H9 (cell line): ENCODE measurements at regions not wholly inside any gene's neighbourhood (a gene's known extent, or its start where the extent isn't known, plus 50 kb on each side); places are given as distances from the start of the nearest gene placed in this dataset.

Experiments
- DNase-seq: peaks from one replicate; pipeline ENCODE4 v3.0.0-alpha.2; 2017
- H2AFZ ChIP-seq: one replicate; pipeline ENCODE4 v1.6.1; 2013; ENCODE audit warnings: mild to moderate bottlenecking, low read length, control low read depth, moderate library complexity
- H2AK5ac ChIP-seq: 2 replicates; pipeline ENCODE4 v1.6.1; 2013; ENCODE audit warnings: low read length, control low read depth, mixed read lengths; ENCODE audit not compliant: insufficient read length
- H2BK120ac ChIP-seq: one replicate; pipeline ENCODE4 v1.6.1; 2013; ENCODE audit warnings: low read depth, mild to moderate bottlenecking, low read length, control low read depth, inconsistent platforms; ENCODE audit not compliant: poor library complexity, severe bottlenecking
- H2BK12ac ChIP-seq: 2 replicates; pipeline ENCODE4 v1.6.1; 2013; ENCODE audit warnings: low read length, control low read depth, mixed read lengths, low read depth; ENCODE audit not compliant: insufficient read length
- H2BK15ac ChIP-seq: 2 replicates; pipeline ENCODE4 v1.6.1; 2013; ENCODE audit warnings: low read depth, low read length, control low read depth
- H2BK20ac ChIP-seq: one replicate; pipeline ENCODE4 v1.6.1; 2013; ENCODE audit warnings: low read depth, mild to moderate bottlenecking, low read length, control low read depth, inconsistent platforms; ENCODE audit not compliant: poor library complexity, severe bottlenecking
- H2BK5ac ChIP-seq: 2 replicates; pipeline ENCODE4 v1.6.1; 2013; ENCODE audit warnings: low read length, control low read depth, mixed read lengths; ENCODE audit not compliant: insufficient read length
- H3K14ac ChIP-seq: 2 replicates; pipeline ENCODE4 v1.6.1; 2013; ENCODE audit warnings: low read length, control low read depth; ENCODE audit not compliant: insufficient read depth
- H3K18ac ChIP-seq: 2 replicates; pipeline ENCODE4 v1.6.1; 2013; ENCODE audit warnings: low read depth, mild to moderate bottlenecking, mixed read lengths, low read length, control low read depth; ENCODE audit not compliant: insufficient read length
- H3K23ac ChIP-seq: 2 replicates; pipeline ENCODE4 v1.6.1; 2013; ENCODE audit warnings: low read length, control low read depth, mixed read lengths, low read depth; ENCODE audit not compliant: insufficient read length
- H3K23me2 ChIP-seq: 2 replicates; pipeline ENCODE4 v1.6.1; 2013; ENCODE audit warnings: low read depth, mild to moderate bottlenecking, mixed read lengths, low read length, control low read depth; ENCODE audit not compliant: insufficient read length, poor library complexity, severe bottlenecking
- H3K27ac ChIP-seq: 2 replicates; pipeline ENCODE4 v1.5.1; 2013; ENCODE audit warnings: low read length, control low read depth, mixed read lengths, low read depth; ENCODE audit not compliant: insufficient read length
- H3K27me3 ChIP-seq: 2 replicates; pipeline ENCODE4 v1.6.1; 2013; ENCODE audit warnings: low read length, control low read depth, inconsistent platforms; ENCODE audit not compliant: insufficient read depth
- H3K4ac ChIP-seq: 2 replicates; pipeline ENCODE4 v1.6.1; 2013; ENCODE audit warnings: low read depth, mild to moderate bottlenecking, control low read depth, inconsistent platforms, low read length, moderate library complexity
- H3K4me1 ChIP-seq: 2 replicates; pipeline ENCODE4 v1.6.1; 2013; ENCODE audit warnings: low read length, control low read depth, inconsistent platforms; ENCODE audit not compliant: insufficient read depth
- H3K4me2 ChIP-seq: 2 replicates; pipeline ENCODE4 v1.6.1; 2013; ENCODE audit warnings: low read length, control low read depth, mixed read lengths; ENCODE audit not compliant: insufficient read length, insufficient read depth
- H3K56ac ChIP-seq: 2 replicates; pipeline ENCODE4 v1.6.1; 2013; ENCODE audit warnings: low read depth, mild to moderate bottlenecking, mixed read lengths, low read length, control low read depth; ENCODE audit not compliant: insufficient read length
- H3K79me1 ChIP-seq: 2 replicates; pipeline ENCODE4 v1.6.1; 2013; ENCODE audit warnings: low read depth, mild to moderate bottlenecking, moderate library complexity, low read length, control low read depth, inconsistent platforms; ENCODE audit not compliant: insufficient read depth, poor library complexity, severe bottlenecking
- H3K79me2 ChIP-seq: 2 replicates; pipeline ENCODE4 v1.6.1; 2013; ENCODE audit warnings: low read length, control low read depth, inconsistent platforms; ENCODE audit not compliant: insufficient read depth
- H3K9ac ChIP-seq: 2 replicates; pipeline ENCODE4 v1.6.1; 2013; ENCODE audit warnings: low read length, control low read depth, mixed read lengths; ENCODE audit not compliant: insufficient read length; ENCODE audit errors: extremely low read depth
- H3K9me3 ChIP-seq: one replicate; pipeline ENCODE4 v1.6.1; 2013; ENCODE audit warnings: low read depth, low read length, inconsistent platforms; ENCODE audit not compliant: control insufficient read depth
- H3T11ph ChIP-seq: one replicate; pipeline ENCODE4 v1.6.1; 2013; ENCODE audit warnings: mild to moderate bottlenecking, low read length, control low read depth, inconsistent platforms
- H4K20me1 ChIP-seq: one replicate; pipeline ENCODE4 v1.6.1; 2013; ENCODE audit not compliant: control insufficient read depth, insufficient read length, insufficient read depth
- H4K5ac ChIP-seq: 2 replicates; pipeline ENCODE4 v1.6.1; 2013; ENCODE audit warnings: low read depth, mild to moderate bottlenecking, mixed read lengths, low read length, control low read depth; ENCODE audit not compliant: insufficient read length
- H4K8ac ChIP-seq: replicated peaks from 2 replicates; pipeline ENCODE4 v1.6.1; 2013; ENCODE audit warnings: low read length, control low read depth, mixed read lengths, low read depth; ENCODE audit not compliant: insufficient read length
- H4K91ac ChIP-seq: 2 replicates; pipeline ENCODE4 v1.6.1; 2013; ENCODE audit warnings: low read depth, mild to moderate bottlenecking, moderate library complexity, mixed read lengths, low read length, control low read depth; ENCODE audit not compliant: insufficient read length
- H3K27ac Mint-ChIP-seq, 3 experiments: 2 replicates in 2 of 3; 3 replicates in 1 of 3; pipeline ENCODE4 v1.8.0; 2020 to 2021; ENCODE audit warnings: mixed read lengths in 3 of 3, mild to moderate bottlenecking in 1 of 3, moderate library complexity in 1 of 3
- H3K27me3 Mint-ChIP-seq: 2 replicates; pipeline ENCODE4 v1.8.0; 2021; ENCODE audit warnings: low read depth, mild to moderate bottlenecking, moderate library complexity, mixed read lengths
- H3K36me3 Mint-ChIP-seq, 3 experiments: 2 replicates in 2 of 3; 3 replicates in 1 of 3; pipeline ENCODE4 v1.8.0; 2020 to 2021; ENCODE audit warnings: low read depth in 3 of 3, mixed read lengths in 3 of 3; ENCODE audit not compliant: insufficient read depth in 1 of 3
- H3K4me1 Mint-ChIP-seq, 2 experiments: 2 replicates each; pipeline ENCODE4 v1.8.0; 2020; ENCODE audit warnings: mixed read lengths in 2 of 2
- H3K4me3 Mint-ChIP-seq, 2 experiments: 2 replicates in 1 of 2; 3 replicates in 1 of 2; pipeline ENCODE4 v1.8.0; 2020 to 2021; ENCODE audit warnings: mild to moderate bottlenecking in 2 of 2, mixed read lengths in 2 of 2, moderate library complexity in 1 of 2
- H3K9me3 Mint-ChIP-seq, 2 experiments: 2 replicates in 1 of 2; 3 replicates in 1 of 2; pipeline ENCODE4 v1.8.0; 2020; ENCODE audit warnings: mild to moderate bottlenecking in 2 of 2, mixed read lengths in 2 of 2, moderate library complexity in 1 of 2
- CTCF ChIP-seq: fragments of 200-600 bp; sonication (generic); conservative IDR thresholded peaks from 3 replicates; pipeline ENCODE4 v1.8.0; 2021; ENCODE audit warnings: antibody characterized with exemption, mild to moderate bottlenecking
- WGBS: extraction: QIAGEN DNeasy Blood & Tissue Kit; methylation state at CpG from one replicate; pipeline ENCODE4 v1.1.7; 2013; ENCODE audit warnings: missing lambda C conversion rate, low lambda C conversion rate, mixed read lengths; ENCODE audit not compliant: insufficient read length; ENCODE audit errors: extremely low coverage; 5-methylcytosine and 5-hydroxymethylcytosine counted together

DNA sequence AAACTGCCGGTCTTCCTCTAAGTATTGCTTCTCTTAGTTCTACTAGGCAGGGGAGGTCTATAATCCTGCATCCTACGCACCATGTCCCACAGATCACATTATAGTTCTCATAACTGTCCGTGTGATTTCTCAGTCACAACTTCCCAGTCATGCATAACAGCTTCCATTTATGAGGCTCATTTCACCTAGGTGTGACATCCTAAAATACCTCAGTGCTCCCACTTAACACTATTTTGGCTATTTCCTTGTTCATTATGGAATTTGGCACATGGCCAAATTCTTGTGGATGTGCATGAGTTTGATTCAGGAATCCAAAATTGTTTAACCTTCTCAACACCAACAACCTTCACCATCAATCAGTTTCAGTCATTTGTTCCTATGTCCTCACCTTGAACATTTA is 989.9 kb downstream of the OLFM4 start:
- no peak for DNase-seq
- H4K91ac ChIP-seq: no peak overlapping the region
- H3K27ac ChIP-seq: no peak overlapping the region
- no peak overlapping the region for H2AFZ ChIP-seq
- no peak overlapping the region for H3K4me2 ChIP-seq
- no peak overlapping the region for H2BK12ac ChIP-seq
- H4K8ac ChIP-seq: no peak overlapping the region
- H3K23ac ChIP-seq: no peak overlapping the region
- H3K27ac Mint-ChIP-seq: no peak overlapping the region
- no peaks in the 10 kb centered on the region for H3K36me3 Mint-ChIP-seq
- TF ChIP-seq CTCF: no peak
- no peaks in the 10 kb centered on the region for H3K79me2 ChIP-seq
- no peak overlapping the region for H2AK5ac ChIP-seq
- H3K14ac ChIP-seq: no peak overlapping the region
- H3K79me1 ChIP-seq: no peaks in the 10 kb centered on the region
- H2BK120ac ChIP-seq: no peak overlapping the region
- no CpG with 5 or more reads among the region's 3 CpGs for WGBS
- no peaks in the 10 kb centered on the region for H3K9me3 Mint-ChIP-seq
- H3K9me3 ChIP-seq: no peaks in the 10 kb centered on the region
- H2BK20ac ChIP-seq: no peak overlapping the region
- no peak overlapping the region for H2BK15ac ChIP-seq
- H3K4me1 Mint-ChIP-seq: no peaks in the 10 kb centered on the region
- no peaks in the 10 kb centered on the region for H3K4me1 ChIP-seq
- H3K56ac ChIP-seq: no peak overlapping the region
- H3K4me3 Mint-ChIP-seq: no peak overlapping the region
- no peak overlapping the region for H3K4ac ChIP-seq
- H3K9ac ChIP-seq: no peak overlapping the region
- H3K27me3 Mint-ChIP-seq: no peaks in the 10 kb centered on the region
- H3T11ph ChIP-seq: no peak overlapping the region
- no peak overlapping the region for H4K5ac ChIP-seq
- no peak overlapping the region for H2BK5ac ChIP-seq
- no peaks in the 10 kb centered on the region for H3K27me3 ChIP-seq
- H4K20me1 ChIP-seq: no peaks in the 10 kb centered on the region
- H3K23me2 ChIP-seq: no peaks in the 10 kb centered on the region
- H3K18ac ChIP-seq: no peak overlapping the region
